ENCODE measurements at regions not wholly inside any gene's neighbourhood (a gene's known extent, or its start where the extent isn't known, plus 50 kb on each side); places are given as distances from the start of the nearest gene placed in this dataset.

DNA sequence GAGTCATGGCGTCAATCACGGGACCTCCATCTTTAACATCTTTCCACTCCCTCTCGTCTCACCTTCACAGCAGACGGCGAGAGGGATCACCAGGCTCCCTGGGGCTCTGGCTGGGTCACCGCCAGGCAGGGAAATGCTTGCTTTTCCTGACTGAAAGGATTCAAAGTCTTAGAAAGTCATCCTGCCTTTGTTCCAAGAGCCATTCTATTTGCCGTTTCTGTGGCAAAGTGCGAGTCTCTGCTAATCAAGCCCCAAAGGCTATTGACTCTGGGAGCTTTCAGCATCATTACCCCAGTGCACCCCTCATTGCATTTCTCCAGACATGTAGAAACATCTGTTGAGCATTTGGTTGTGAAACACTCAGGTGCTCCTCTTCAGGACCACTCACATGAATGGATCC, 69.6 kb downstream of the GSC start:
- H3K4me2 ChIP-seq: no peak overlapping the region
- no peaks in the 10 kb centered on the region for H3K79me2 ChIP-seq
- peaks cover 14% of the 10 kb centered on the region for H3K27me3 ChIP-seq
- TF ChIP-seq EZH2 (IDR thresholded peaks at IDR 0.05; ENCODE audit: borderline replicate concordance) (no peak), EZH2phosphoT487 (IDR thresholded peaks at IDR 0.05; ENCODE audit: low read depth, severe bottlenecking, unreplicated experiment) (no peak)
- TF ChIP-seq, protein P1, sequence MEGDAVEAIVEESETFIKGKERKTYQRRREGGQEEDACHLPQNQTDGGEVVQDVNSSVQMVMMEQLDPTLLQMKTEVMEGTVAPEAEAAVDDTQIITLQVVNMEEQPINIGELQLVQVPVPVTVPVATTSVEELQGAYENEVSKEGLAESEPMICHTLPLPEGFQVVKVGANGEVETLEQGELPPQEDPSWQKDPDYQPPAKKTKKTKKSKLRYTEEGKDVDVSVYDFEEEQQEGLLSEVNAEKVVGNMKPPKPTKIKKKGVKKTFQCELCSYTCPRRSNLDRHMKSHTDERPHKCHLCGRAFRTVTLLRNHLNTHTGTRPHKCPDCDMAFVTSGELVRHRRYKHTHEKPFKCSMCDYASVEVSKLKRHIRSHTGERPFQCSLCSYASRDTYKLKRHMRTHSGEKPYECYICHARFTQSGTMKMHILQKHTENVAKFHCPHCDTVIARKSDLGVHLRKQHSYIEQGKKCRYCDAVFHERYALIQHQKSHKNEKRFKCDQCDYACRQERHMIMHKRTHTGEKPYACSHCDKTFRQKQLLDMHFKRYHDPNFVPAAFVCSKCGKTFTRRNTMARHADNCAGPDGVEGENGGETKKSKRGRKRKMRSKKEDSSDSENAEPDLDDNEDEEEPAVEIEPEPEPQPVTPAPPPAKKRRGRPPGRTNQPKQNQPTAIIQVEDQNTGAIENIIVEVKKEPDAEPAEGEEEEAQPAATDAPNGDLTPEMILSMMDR (IDR thresholded peaks at IDR 0.05; ENCODE audit: poor library complexity): no peak
- no peaks in the 10 kb centered on the region for H3K9me3 ChIP-seq (ENCODE audit: low read depth)
- H2AFZ ChIP-seq: no peak overlapping the region
- no peak overlapping the region for H3K27ac ChIP-seq
- WGBS (ENCODE audit: low lambda C conversion rate, missing lambda C conversion rate): 57% methylated on average over 8 of the region's 8 CpGs
- H3K9me2 ChIP-seq (replicated peaks; ENCODE audit: insufficient read depth): no peaks in the 10 kb centered on the region
- no peaks in the 10 kb centered on the region for H4K20me1 ChIP-seq (ENCODE audit: insufficient read depth, poor library complexity, severe bottlenecking)
- H3K4me1 ChIP-seq (ENCODE audit: insufficient read depth): no peaks in the 10 kb centered on the region
- DNase-seq (ENCODE audit: low spot score): no peak
- no peak overlapping the region for H3K4me3 ChIP-seq
- no peaks in the 10 kb centered on the region for H3K36me3 ChIP-seq (replicated peaks; ENCODE audit: insufficient read depth, low read depth)

- no peaks in the 10 kb centered on the region for H3K36me3 ChIP-seq (replicated peaks; ENCODE audit: insufficient read depth, low read depth)
- H3K4me3 ChIP-seq: no peak overlapping the region
- no peak overlapping the region for H3K4me2 ChIP-seq
- peaks cover 14% of the 10 kb centered on the region for H3K27me3 ChIP-seq
- 84% methylated on average over 9 of the region's 9 CpGs for WGBS (ENCODE audit: low lambda C conversion rate, missing lambda C conversion rate)
- H3K79me2 ChIP-seq: no peaks in the 10 kb centered on the region
- DNase-seq (ENCODE audit: low spot score): no peak
- H3K9me3 ChIP-seq (ENCODE audit: low read depth): no peaks in the 10 kb centered on the region
- H3K9me2 ChIP-seq (replicated peaks; ENCODE audit: insufficient read depth): no peaks in the 10 kb centered on the region
- H2AFZ ChIP-seq: no peak overlapping the region
- H4K20me1 ChIP-seq (ENCODE audit: insufficient read depth, poor library complexity, severe bottlenecking): no peaks in the 10 kb centered on the region
- no peaks in the 10 kb centered on the region for H3K4me1 ChIP-seq (ENCODE audit: insufficient read depth)
- no peak overlapping the region for H3K27ac ChIP-seq
- TF ChIP-seq EZH2phosphoT487 (IDR thresholded peaks at IDR 0.05; ENCODE audit: low read depth, severe bottlenecking, unreplicated experiment): no peak
- TF ChIP-seq, protein P1 (IDR thresholded peaks at IDR 0.05; ENCODE audit: poor library complexity): no peak
- no peak for TF ChIP-seq EZH2 (IDR thresholded peaks at IDR 0.05; ENCODE audit: borderline replicate concordance)
Measured at GRCh38 chr14:94699831-94700230, 70.1 kb downstream of the GSC start.

GRCh38 chr14:94697773-94698556, 71.9 kb downstream of the GSC start:
- Histone ChIP-seq H3K27me3 (peaks cover 14% of the 10 kb centered on the region), H2AFZ (no peak overlapping the region), H3K27ac (no peak overlapping the region), H3K4me3 (no peak overlapping the region), H3K36me3 (replicated peaks; ENCODE audit: insufficient read depth, low read depth) (no peaks in the 10 kb centered on the region), H3K4me1 (ENCODE audit: insufficient read depth) (no peaks in the 10 kb centered on the region), H3K79me2 (no peaks in the 10 kb centered on the region), H3K9me2 (replicated peaks; ENCODE audit: insufficient read depth) (no peaks in the 10 kb centered on the region), H3K4me2 (no peak overlapping the region), H4K20me1 (ENCODE audit: insufficient read depth, poor library complexity, severe bottlenecking) (no peaks in the 10 kb centered on the region), H3K9me3 (ENCODE audit: low read depth) (no peaks in the 10 kb centered on the region)
- WGBS (ENCODE audit: low lambda C conversion rate, missing lambda C conversion rate): 82% methylated on average over 12 of the region's 12 CpGs
- no peak for DNase-seq (ENCODE audit: low spot score)
- TF ChIP-seq EZH2phosphoT487 (IDR thresholded peaks at IDR 0.05; ENCODE audit: low read depth, severe bottlenecking, unreplicated experiment) (no peak), EZH2 (IDR thresholded peaks at IDR 0.05; ENCODE audit: borderline replicate concordance) (no peak)
- TF ChIP-seq, protein P1 (IDR thresholded peaks at IDR 0.05; ENCODE audit: poor library complexity): no peak
